IMR-90 (cell line): ENCODE measurements at regions not wholly inside any gene's neighbourhood (a gene's known extent, or its start where the extent isn't known, plus 50 kb on each side); places are given as distances from the start of the nearest gene placed in this dataset.

Experiments
- ATAC-seq: fragments of 200-7000 bp; cut with Tn5 transposase; 2 replicates; pipeline ENCODE4 v1.9.1; 2020; ENCODE audit warnings: low read depth, mild to moderate bottlenecking, moderate library complexity
- BruUV-seq: library from RNA; stranded (reverse); fragments of 400-500 nt; replicated peaks from 2 replicates; lab custom pipeline; 2021; lab: Mats Ljungman, UMichigan
- CTCF ChIA-PET: fragments of 300-600 bp; formaldehyde crosslinking; extraction: SDS; loops from one replicate; lab custom pipeline; 2021; ENCODE audit warnings: antibody characterized with exemption; lab: Yijun Ruan, JAX
- POLR2A ChIA-PET: fragments of 300-600 bp; sonication (Branson Sonifier 250); formaldehyde crosslinking; loops from one replicate; lab custom pipeline; 2022; ENCODE audit warnings: antibody characterized with exemption; ENCODE audit not compliant: unreplicated experiment; lab: Charles Lee
- DNase-seq: peaks from one replicate; pipeline ENCODE4 v3.0.0; 2013
- H2AFZ ChIP-seq: replicated peaks from 2 replicates; pipeline ENCODE3; 2013; ENCODE audit warnings: low read length, mild to moderate bottlenecking; ENCODE audit not compliant: poor library complexity
- H2AK5ac ChIP-seq: 2 replicates; pipeline ENCODE4 v1.6.1; 2013; ENCODE audit warnings: low read depth, low read length, inconsistent platforms
- H2AK9ac ChIP-seq: replicated peaks from 2 replicates; pipeline ENCODE3; 2013; ENCODE audit warnings: mild to moderate bottlenecking, low read depth, low read length, moderate library complexity; ENCODE audit not compliant: poor library complexity
- H2BK120ac ChIP-seq: 2 replicates; pipeline ENCODE4 v1.6.1; 2013; ENCODE audit warnings: low read depth, low read length, inconsistent platforms
- H2BK15ac ChIP-seq: 3 replicates; pipeline ENCODE4 v1.6.1; 2013; ENCODE audit warnings: low read depth, low read length, inconsistent platforms
- H2BK20ac ChIP-seq: 2 replicates; pipeline ENCODE4 v1.6.1; 2013; ENCODE audit warnings: low read depth, mild to moderate bottlenecking, inconsistent platforms, low read length, moderate library complexity
- H2BK5ac ChIP-seq: 2 replicates; pipeline ENCODE4 v1.6.1; 2013; ENCODE audit warnings: mild to moderate bottlenecking, low read depth, low read length, inconsistent platforms; ENCODE audit not compliant: poor library complexity, severe bottlenecking
- H3K14ac ChIP-seq: replicated peaks from 2 replicates; pipeline ENCODE4 v1.6.1; 2013; ENCODE audit warnings: low read depth, low read length, inconsistent platforms
- H3K18ac ChIP-seq: 2 replicates; pipeline ENCODE4 v1.6.1; 2013; ENCODE audit warnings: low read depth, low read length, control low read depth
- H3K23ac ChIP-seq: 2 replicates; pipeline ENCODE4 v1.6.1; 2013; ENCODE audit warnings: low read depth, low read length, inconsistent platforms
- H3K27ac ChIP-seq: 2 replicates; pipeline ENCODE4 v1.5.1; 2013; ENCODE audit warnings: mild to moderate bottlenecking, control low read depth, low read length; ENCODE audit not compliant: insufficient read depth
- H3K27me3 ChIP-seq: 2 replicates; pipeline ENCODE4 v1.6.1; 2013; ENCODE audit warnings: low read length; ENCODE audit not compliant: control insufficient read depth, insufficient read depth
- H3K36me3 ChIP-seq: 2 replicates; pipeline ENCODE4 v1.6.1; 2013; ENCODE audit warnings: low read length, mixed read lengths; ENCODE audit not compliant: control insufficient read depth, insufficient read depth
- H3K4ac ChIP-seq: 2 replicates; pipeline ENCODE4 v1.6.1; 2013; ENCODE audit warnings: low read depth, low read length, inconsistent platforms
- H3K4me1 ChIP-seq: 2 replicates; pipeline ENCODE4 v1.6.1; 2013; ENCODE audit warnings: low read length, mixed read lengths; ENCODE audit not compliant: control insufficient read depth, insufficient read depth
- H3K4me2 ChIP-seq: 2 replicates; pipeline ENCODE4 v1.6.1; 2013; ENCODE audit warnings: low read depth, mild to moderate bottlenecking, control low read depth, low read length, moderate library complexity
- H3K4me3 ChIP-seq: 2 replicates; pipeline ENCODE4 v1.5.1; 2013; ENCODE audit warnings: low read depth, mild to moderate bottlenecking, control low read depth, low read length, moderate library complexity; ENCODE audit not compliant: insufficient read depth
- H3K56ac ChIP-seq: 2 replicates; pipeline ENCODE4 v1.6.1; 2013; ENCODE audit warnings: low read length, inconsistent platforms; ENCODE audit not compliant: insufficient read depth; ENCODE audit errors: extremely low read depth
- H3K79me1 ChIP-seq, 2 experiments: 2 replicates each; pipeline ENCODE4 v1.6.1; 2013; ENCODE audit warnings: low read length in 2 of 2, inconsistent platforms in 1 of 2, low read depth in 1 of 2
- H3K9ac ChIP-seq: 2 replicates; pipeline ENCODE4 v1.6.1; 2013; ENCODE audit warnings: low read depth, low read length, control low read depth
- H3K9me1 ChIP-seq: 2 replicates; pipeline ENCODE4 v1.6.1; 2013; ENCODE audit warnings: low read length, inconsistent platforms; ENCODE audit not compliant: insufficient read depth
- H3K9me3 ChIP-seq: 2 replicates; pipeline ENCODE4 v1.6.1; 2013; ENCODE audit warnings: low read length; ENCODE audit not compliant: control insufficient read depth, insufficient read depth
- H4K20me1 ChIP-seq: 2 replicates; pipeline ENCODE4 v1.6.1; 2013; ENCODE audit warnings: low read length, inconsistent platforms; ENCODE audit not compliant: insufficient read depth
- H4K5ac ChIP-seq: 2 replicates; pipeline ENCODE4 v1.6.1; 2013; ENCODE audit warnings: mild to moderate bottlenecking, low read depth, low read length, control low read depth
- H4K8ac ChIP-seq, 2 experiments: 2 replicates each; pipeline ENCODE4 v1.6.1; 2013; ENCODE audit warnings: low read depth in 2 of 2, low read length in 2 of 2, control low read depth in 1 of 2, inconsistent platforms in 1 of 2
- H4K91ac ChIP-seq: 2 replicates; pipeline ENCODE4 v1.6.1; 2013; ENCODE audit warnings: low read depth, low read length, inconsistent platforms; ENCODE audit not compliant: insufficient read depth
- CEBPB ChIP-seq: IDR thresholded peaks from 2 replicates; pipeline ENCODE4 v1.6.1; 2012; ENCODE audit warnings: low read depth, low read length, improper control_type of control experiment
- ELK1 ChIP-seq: fragments of 150-350 bp; IDR thresholded peaks from 2 replicates; pipeline ENCODE4 v1.6.1; 2016; ENCODE audit warnings: low read depth, mild to moderate bottlenecking, low read length, moderate library complexity, borderline replicate concordance
- MXI1 ChIP-seq: IDR thresholded peaks from 2 replicates; pipeline ENCODE4 v1.6.1; 2012; ENCODE audit warnings: low read depth, mild to moderate bottlenecking, low read length, moderate library complexity, borderline replicate concordance
- POLR2A ChIP-seq: IDR thresholded peaks from 2 replicates; pipeline ENCODE4 v1.6.1; 2012; ENCODE audit warnings: mild to moderate bottlenecking, low read depth, low read length
- RCOR1 ChIP-seq: IDR thresholded peaks from 2 replicates; pipeline ENCODE4 v1.6.1; 2012; ENCODE audit warnings: mild to moderate bottlenecking, low read length, improper control_type of control experiment; ENCODE audit not compliant: insufficient replicate concordance
- WGBS, 2 experiments: methylation state at CpG; one replicate each; pipeline versions ENCODE4 v1.1.5 to v1.1.7; 2013; ENCODE audit warnings: missing lambda C conversion rate in 2 of 2; ENCODE audit not compliant: insufficient read length in 1 of 2; ENCODE audit errors: extremely low coverage in 2 of 2; 5-methylcytosine and 5-hydroxymethylcytosine counted together
- dilution Hi-C: fragments of 300-500 bp; cut with HindIII; formaldehyde crosslinking; loops from one replicate; pipeline ENCODE4 v1.14.3; 2018; ENCODE audit warnings: low sequenced_read_pairs; ENCODE audit not compliant: unreplicated experiment
- in situ Hi-C: fragments of 300-500 bp; cut with MboI; formaldehyde crosslinking; loops from 3 replicates; pipeline ENCODE4 v1.14.3; 2019; ENCODE audit warnings: low sequenced_read_pairs, inconsistent platforms, mixed read lengths
- intact Hi-C: fragments of 100-400 bp; cut with micrococcal nuclease; formaldehyde crosslinking; loops from 2 replicates; pipeline ENCODE4 v1.10.0; 2022

GRCh38 chrX:7202206-7202605 is 54.3 kb upstream of the PUDP start:
- DNase-seq (no peak), ATAC-seq (no peak)
- ChIA-PET POLR2A (no interaction called here), CTCF (no interaction called here)
- Histone ChIP-seq H4K5ac (no peak overlapping the region), H3K14ac (no peak overlapping the region), H2BK15ac (no peak overlapping the region), H3K23ac (no peak overlapping the region), H4K20me1 (no peaks in the 10 kb centered on the region), H3K27me3 (no peaks in the 10 kb centered on the region), H3K18ac (no peak overlapping the region), H3K9me1 (no peaks in the 10 kb centered on the region), H4K8ac (no peak overlapping the region), H2AK5ac (no peak overlapping the region), H3K36me3 (no peaks in the 10 kb centered on the region), H3K4ac (no peak overlapping the region), H3K27ac (no peak overlapping the region), H2BK20ac (no peak overlapping the region), H3K4me3 (no peak overlapping the region), H2AFZ (no peak overlapping the region), H3K9me3 (no peaks in the 10 kb centered on the region), H3K9ac (no peak overlapping the region), H3K79me1 (no peaks in the 10 kb centered on the region), H4K91ac (no peak overlapping the region), H2BK5ac (no peak overlapping the region), H3K4me2 (no peak overlapping the region), H2AK9ac (no peak overlapping the region), H3K56ac (no peak overlapping the region), H2BK120ac (no peak overlapping the region), H3K4me1 (no peaks in the 10 kb centered on the region)
- dilution Hi-C loops, result no loop called here
- no TSS peak for BruUV-seq
- TF ChIP-seq RCOR1 (no peak), MXI1 (no peak), CEBPB (no peak), POLR2A (no peak), ELK1 (no peak)
- intact Hi-C loops, result no loop called here
- WGBS, 2 experiments, result no CpG with 5 or more reads among the region's 3 CpGs
- in situ Hi-C loops, result no loop called here
